HG03039 (cell line): ENCODE measurements at regions not wholly inside any gene's neighbourhood (a gene's known extent, or its start where the extent isn't known, plus 50 kb on each side); places are given as distances from the start of the nearest gene placed in this dataset.

Experiments used
- ATAC-seq: cut with Tn5 transposase; IDR thresholded peaks from one replicate; pipeline ENCODE4 v1.9.1; 2021; ENCODE audit warnings: mild to moderate bottlenecking, moderate library complexity; ENCODE audit not compliant: unreplicated experiment

- ATAC-seq, result no peak
These were observed 51.6 kb upstream of the MGMT start for GRCh38 chr10:129415215-129416140.

DNA sequence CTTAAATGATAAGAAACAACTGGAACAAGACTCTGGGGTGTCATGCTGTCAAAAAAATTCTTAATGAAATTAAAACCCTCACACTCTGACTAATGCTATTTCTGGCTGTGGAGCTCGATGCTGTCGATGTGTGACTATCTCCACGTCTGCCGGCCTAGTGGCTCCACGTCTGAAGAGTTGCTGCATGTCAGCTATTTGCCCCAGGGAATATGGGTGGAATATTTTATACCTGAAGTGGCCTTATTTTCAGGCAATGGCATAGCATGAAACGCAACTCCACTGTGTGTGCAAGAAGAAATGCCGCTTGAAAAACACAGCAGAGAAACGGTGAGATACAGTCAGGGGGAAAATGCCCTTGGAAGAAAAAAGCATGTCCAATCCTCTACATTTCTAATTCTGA is 50.9 kb upstream of the MGMT start:
- ATAC-seq, result no peak

GRCh38 chr10:129416956-129417765 is 49.9 kb upstream of the MGMT start:
- ATAC-seq, result no peak
